Astrocyte (in vitro differentiated cells and primary cell): ENCODE measurements at regions not wholly inside any gene's neighbourhood (a gene's known extent, or its start where the extent isn't known, plus 50 kb on each side); places are given as distances from the start of the nearest gene placed in this dataset.

ENCODE experiments used
- EZH2 ChIP-seq: IDR thresholded peaks from 2 replicates; pipeline ENCODE4 v1.6.1; 2012; ENCODE audit warnings: mild to moderate bottlenecking, low read length, inconsistent platforms; ENCODE audit not compliant: insufficient read depth
- TF ChIP-seq, protein P1 (sequence below): IDR thresholded peaks from 2 replicates; pipeline ENCODE4 v1.5.1; 2011; ENCODE audit warnings: low read depth, mild to moderate bottlenecking, inconsistent platforms, low read length, moderate library complexity; ENCODE audit not compliant: insufficient read depth

DNA sequence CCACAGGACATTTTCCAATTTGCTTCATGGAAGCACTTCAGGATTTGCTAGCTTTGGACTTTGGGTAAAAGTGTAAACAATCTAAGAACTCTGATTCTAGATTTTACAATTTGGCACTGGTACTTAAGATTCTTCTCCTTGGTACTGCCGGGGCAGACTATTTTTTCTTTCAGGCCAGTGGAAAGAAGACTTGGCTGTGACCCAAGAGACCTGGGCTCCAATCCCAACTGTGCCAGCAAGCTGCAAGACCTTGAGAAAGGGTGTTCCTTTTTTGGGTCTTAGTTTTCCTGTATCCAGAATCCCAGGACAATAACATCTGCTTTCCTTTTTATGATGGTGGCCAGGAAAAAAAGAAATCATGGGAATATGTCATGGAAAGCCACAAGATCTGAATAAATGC lies 148.1 kb upstream of the CRY1 start:
- TF ChIP-seq, protein P1, sequence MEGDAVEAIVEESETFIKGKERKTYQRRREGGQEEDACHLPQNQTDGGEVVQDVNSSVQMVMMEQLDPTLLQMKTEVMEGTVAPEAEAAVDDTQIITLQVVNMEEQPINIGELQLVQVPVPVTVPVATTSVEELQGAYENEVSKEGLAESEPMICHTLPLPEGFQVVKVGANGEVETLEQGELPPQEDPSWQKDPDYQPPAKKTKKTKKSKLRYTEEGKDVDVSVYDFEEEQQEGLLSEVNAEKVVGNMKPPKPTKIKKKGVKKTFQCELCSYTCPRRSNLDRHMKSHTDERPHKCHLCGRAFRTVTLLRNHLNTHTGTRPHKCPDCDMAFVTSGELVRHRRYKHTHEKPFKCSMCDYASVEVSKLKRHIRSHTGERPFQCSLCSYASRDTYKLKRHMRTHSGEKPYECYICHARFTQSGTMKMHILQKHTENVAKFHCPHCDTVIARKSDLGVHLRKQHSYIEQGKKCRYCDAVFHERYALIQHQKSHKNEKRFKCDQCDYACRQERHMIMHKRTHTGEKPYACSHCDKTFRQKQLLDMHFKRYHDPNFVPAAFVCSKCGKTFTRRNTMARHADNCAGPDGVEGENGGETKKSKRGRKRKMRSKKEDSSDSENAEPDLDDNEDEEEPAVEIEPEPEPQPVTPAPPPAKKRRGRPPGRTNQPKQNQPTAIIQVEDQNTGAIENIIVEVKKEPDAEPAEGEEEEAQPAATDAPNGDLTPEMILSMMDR, result no peak
- no peak for TF ChIP-seq EZH2
